UCSD-AML1 (cell line): ENCODE measurements at regions not wholly inside any gene's neighbourhood (a gene's known extent, or its start where the extent isn't known, plus 50 kb on each side); places are given as distances from the start of the nearest gene placed in this dataset.
"Not testable (repeated sequence)": the region's sequence is repeated elsewhere in the genome, so short reads cannot be mapped to it uniquely, and the experiment has no call there.

Experiments
- DNase-seq: peaks from one replicate; lab custom pipeline; 2025; ENCODE audit not compliant: unreplicated experiment; lab: John Stamatoyannopoulos, UW

DNA sequence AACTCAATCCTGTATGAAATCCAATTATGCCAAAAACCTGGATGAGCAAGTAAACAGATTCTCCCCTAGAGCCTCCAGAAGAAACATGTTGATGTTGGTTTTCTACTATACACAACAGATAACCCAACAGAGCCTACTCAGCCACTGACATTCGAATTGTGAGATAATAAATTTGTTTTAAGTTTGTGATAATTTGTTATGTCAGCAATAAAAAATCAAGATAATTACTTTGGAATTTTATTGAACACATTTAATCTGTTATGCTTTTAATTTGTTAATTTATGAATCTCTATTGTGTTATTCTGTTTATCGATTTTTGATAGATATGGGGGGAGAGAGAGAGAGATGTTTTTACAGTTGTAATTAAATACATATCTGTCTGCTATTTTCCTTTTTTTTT lies 1016.1 kb upstream of the PCDH7 start:
- no peak for DNase-seq

DNA sequence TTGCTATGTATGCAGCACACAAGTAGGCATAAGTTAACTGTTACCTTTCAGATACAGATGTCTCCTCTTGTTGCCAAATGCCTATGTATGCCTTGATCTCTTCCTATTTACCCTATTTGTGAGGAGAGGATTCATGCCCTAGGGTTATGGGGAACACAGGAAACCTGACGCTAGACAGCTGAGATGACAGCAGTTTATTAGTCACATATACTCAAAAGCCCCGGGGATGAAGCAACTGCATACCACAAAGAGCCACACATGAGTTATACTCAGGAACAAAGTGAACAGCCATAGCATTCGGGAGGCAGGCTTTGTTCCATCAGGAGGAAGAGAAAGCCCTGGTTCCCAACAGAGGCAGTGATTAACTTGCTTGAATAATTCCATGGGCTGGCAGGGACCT lies 1011.7 kb upstream of the PCDH7 start:
- DNase-seq, result no peak

DNA sequence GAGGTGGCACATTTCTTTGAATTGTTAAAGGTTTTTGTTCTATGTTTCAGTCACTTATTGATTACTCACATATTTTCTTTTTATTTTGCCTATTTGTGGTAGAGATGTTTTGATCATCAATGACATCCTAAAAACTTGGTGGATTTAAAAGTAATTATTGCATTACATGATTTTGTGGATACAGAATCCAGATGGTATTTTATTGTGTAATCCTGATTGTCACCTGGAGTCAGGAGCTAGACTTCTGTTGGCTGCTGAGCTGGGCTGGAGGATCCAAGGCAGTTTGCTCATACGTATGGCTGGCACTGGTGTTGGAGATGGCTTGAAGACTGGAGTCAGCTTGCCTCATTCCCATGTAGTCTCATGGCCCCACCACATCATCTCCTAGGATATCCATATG lies 1009.6 kb upstream of the PCDH7 start:
- no peak for DNase-seq

DNA sequence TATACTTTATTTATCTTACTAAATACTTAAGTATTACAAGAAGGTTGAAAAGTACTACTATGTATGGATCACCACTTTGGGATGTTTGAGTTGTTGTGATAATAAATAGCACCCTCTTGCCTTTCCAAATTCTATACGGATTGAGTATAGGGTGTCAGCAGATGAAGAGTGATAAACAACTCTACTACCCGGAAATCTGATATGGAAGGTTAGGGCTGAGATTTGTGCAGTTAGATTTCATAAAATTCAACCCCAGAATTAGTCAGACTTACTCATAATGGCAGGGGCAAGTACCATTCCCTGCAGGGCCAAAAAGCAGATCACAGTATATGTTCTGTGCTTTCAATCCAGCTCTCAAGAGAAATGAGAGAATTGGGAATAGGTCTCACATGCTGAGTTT lies 1008.9 kb upstream of the PCDH7 start:
- DNase-seq, result no peak

DNA sequence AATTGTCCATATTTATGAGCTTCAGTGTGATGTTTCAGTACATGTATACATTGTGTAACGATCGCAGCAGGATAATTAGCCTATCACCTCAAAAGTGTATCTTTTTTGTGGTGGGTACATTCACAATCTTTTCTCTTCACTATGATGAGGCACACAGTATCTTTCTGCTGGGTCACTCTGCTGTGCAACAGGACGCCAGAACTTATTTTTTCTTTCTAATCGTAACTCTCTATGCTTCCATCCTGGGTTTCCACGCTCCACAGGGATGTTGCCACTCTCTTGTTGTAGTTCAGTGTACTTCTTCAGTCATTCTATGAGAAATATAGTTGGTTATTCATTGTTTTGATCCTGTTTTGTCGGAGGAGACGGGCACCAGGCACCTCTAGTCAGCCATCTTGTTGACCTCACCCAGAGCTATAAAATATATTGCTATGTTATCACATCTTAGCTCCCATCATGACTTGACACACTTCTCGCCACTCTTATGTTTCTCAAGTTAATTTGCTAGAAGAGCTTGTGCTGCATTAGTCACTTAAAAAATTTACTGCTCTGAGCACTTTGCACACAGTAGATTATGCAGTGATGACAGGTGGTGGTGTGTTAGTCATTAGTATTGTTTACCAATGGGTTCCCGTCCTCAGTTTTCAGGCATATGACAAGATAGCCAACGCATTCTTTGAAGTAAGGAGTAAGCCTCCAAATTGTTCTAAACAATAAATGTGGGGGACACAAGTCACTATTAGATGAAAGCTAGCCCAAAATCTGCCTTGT lies 1002.7 kb upstream of the PCDH7 start:
- DNase-seq, result no peak

DNA sequence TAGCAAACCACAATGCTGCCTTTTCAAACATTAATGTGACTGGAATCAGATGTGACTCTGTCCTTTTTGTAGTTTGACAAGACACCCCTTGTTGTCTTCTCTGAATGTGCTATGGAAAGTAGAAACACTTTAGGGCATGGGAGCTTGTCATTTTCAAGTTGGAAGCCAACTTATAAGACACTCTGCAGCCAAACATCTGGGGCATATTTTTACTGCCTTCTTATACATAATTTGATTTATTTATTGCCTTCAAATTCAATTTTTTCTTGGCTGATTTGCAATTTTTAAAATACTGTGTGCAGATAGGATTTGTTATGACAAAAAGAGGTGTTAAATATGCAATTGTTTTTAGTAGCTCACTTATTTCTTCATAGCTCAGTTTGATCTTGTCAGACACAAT lies 1002.0 kb upstream of the PCDH7 start:
- no peak for DNase-seq

DNA sequence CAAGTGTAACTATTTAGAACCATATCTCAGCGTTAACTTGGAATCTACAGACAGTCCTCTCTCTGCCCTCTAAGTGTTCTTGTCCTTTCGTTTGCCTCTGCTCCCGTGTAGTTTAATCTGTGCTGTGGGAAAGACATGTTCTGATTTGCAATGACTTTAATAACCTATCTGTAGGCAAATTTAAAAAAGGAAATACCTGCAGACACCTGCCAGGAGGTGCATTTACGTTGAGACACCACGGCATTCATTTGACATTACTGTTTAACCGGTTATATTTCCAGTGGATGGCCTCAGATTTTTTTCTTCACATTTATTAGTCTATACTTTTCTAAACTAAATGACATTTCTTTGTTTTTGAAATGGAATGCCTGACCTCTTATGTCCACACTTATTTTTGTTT lies 997.9 kb upstream of the PCDH7 start:
- DNase-seq, result no peak

DNA sequence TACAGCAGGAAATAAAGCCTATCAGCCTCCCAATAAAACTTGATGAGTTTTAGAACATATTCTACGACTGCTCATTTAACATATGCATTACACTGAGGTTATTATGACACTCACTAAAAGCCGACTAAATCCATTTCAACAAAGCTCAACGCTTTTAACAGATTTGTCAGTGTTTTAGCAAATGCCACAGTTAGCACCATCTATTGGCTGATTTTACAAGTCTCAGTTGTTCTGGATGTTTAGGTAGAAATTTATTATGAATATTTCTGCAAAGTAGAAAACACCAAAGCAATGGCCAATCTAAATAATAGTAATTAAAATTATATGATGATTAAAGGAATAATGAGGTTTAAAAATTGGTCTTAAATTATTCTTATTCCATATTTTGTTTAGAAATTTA lies 993.2 kb upstream of the PCDH7 start:
- no peak for DNase-seq

DNA sequence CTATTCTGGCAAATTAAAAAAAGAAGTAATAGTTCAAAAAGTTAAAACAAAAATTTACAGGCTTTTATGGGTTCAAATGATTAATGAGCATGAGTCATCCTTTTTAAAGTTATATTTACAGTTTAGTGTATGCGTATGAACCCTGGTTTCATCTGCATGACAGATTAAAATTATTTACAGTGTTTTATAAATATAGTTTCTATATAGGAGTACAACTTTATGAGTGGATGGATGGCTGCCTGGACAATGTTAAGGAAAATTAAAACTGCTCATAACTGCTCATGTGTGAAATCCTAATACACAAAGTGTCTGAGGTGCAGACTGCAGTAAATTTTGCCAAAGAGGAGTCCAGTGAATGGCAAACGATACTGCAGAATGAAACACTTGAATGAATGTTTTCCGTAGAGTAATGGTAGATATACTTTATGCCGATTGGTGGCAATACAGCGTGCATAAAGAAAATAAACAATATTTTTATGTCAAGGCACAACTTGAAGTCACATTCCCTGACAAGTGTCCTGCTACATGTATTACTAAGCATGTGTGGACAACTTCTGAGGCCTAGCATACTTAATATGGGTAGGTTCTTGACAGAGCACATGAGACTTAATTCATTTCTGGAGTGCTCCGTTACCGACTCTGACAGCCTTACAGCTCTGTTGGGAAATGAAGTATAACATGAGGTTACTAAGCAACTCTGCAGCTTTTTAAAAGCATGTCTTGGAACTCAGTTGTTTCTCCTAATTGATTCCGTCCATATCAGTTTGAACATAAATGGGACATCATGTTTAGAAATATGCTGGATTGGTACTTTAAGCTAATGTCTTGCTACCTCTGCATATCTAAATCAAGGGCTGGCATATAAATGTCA lies 985.6 kb upstream of the PCDH7 start:
- no peak for DNase-seq

DNA sequence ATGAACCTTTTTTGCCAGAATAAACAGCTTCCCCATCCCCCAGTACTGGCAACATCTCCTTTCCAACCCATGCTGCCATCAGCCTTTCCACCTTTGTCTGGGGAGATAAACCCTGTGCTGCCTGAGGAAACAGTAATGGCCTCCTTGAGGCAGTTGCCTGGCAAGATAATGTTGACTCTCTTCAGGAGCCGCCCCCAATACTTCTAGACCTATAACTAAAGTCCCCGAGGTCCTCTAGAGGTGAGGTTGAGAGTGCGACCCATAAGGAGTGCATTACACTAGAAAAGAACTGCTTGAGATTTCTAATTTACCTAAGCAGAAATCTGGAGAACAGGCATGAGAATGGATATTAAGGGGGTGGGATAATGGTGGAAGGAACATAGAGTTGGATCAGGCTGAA lies 963.2 kb upstream of the PCDH7 start:
- no peak for DNase-seq

DNA sequence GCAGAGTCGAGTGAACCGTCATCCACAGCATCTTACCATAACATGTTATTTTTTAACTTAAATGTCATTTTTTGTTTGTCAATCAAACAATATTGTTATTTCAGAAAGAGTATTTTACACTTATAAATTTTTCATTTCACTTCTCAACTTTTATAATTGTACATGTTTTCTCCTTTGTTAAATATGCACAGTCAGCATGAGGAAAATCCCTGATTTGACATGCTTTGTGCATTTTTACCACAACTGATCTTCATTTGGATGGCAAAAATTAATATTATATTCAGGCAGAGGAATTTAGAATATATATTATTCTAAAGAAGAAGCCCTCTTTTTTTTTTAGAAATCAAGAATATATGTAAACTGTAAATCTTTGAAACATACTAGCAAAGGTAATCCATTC lies 958.0 kb upstream of the PCDH7 start:
- DNase-seq, result no peak

DNA sequence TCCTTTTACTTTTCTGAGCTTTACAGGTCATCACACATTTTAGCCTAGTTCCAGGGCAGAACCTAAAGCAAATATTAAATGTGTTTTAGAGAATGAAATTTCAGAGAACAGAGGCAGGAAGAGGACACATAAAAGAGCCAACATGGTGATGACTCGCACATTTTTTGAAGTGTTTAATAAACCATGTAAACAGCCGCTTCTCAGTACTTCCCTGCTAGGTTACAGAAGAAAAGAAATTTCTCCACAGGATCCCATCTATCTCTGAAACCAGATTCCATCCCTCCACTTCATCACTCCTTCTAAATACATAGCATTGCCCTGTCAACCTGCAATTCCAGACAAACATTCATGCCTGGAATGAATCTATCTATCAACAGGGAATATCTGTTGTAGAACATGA lies 949.5 kb upstream of the PCDH7 start:
- no peak for DNase-seq

DNA sequence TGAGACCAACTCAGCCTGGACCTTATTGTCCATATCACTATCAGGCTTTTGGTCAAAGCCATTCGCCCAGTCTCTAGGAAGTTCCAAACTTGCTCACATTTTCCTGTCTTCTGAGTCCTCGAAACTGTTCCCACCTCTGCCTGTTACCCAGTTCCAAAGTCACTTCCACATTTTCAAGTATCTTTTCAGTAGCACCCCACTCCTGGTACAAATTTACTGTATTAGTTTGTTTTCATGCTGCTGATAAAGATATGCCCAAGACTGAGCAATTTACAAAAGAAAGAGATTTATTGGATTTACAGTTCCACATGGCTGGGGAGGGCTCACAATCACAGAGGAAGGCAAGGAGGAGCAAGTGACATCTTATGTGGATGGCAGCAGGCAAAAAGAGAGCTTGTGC lies 932.0 kb upstream of the PCDH7 start:
- DNase-seq, result not testable (repeated sequence)

DNA sequence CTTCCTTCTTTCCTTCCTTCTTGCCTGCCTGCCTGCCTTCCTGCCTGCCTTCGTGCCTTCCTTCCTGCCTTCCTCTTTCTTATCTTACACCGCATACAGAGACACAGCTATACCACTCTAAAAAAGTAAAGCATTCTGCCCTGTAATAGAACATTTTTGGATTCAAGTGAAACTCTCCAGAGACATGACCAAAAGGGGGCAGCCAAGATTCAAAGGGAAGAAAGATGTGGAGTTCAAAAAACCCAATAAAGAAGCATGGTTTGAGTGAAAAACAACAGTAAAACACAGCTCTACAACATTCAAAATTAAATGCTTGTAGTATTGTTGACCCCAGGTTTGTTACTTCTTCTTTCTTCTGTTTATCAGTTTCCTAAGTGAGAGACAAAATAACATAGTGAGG lies 914.9 kb upstream of the PCDH7 start:
- DNase-seq, result no peak

DNA sequence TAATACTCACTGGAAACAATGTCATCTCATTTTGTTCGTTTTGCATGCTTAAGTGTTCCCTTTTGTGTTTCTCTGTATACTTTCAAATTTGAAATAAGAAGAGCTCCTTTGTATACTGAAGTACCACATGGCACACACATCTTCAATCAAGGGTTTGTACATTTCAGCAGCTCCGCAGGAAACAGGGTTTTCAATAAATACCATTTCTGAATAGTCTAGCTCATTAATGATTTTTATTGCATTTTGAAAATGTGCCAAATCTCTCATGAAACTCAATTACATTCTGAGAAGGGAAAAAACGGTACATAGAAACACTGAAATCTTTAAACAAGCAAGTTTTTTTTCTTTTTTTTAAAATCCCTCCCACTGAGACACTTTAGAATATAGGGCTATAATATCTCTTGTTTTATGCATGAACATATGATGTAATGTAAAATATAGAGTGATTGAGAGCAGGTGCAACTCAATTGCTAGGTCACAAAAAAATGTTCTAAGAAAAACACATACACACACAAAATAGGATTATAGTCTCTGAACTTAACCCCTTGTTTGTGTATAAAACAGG lies 914.2 kb upstream of the PCDH7 start:
- no peak for DNase-seq

DNA sequence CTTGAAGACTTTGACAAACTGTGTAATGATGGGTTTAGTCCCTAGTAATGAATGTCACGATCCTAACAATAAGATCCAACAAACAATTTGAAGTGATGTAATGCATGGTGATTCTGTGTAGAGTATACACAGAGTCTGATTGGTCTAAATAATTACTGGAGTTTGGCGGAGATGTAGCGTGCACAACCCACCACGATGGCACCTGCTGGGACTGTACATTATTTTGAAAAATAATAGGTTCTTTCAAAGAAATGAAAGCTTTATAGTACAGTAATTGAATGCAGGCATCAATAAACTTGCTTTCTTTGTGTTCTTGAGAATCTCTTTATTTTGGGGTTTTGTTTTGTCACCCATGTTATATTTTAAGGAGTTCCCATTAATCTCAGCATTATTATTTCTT lies 902.2 kb upstream of the PCDH7 start:
- no peak for DNase-seq

DNA sequence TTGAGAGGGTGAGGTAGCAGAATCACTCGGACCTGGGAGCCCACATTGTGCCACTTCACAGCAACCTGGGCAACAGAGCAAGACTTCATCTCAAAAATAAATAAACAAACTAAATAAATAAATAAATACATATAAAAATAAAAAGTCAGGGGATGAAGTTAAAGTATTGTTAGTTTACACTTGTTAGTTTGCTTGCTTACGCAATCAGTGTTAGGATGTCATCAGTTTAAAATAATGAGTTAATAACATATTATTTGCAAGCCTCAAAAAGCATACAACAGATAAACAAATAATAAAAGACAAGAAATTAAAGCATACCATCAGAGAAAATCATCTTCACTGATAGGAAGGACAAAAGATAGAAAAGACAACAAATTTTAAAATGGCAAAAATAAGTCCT lies 891.1 kb upstream of the PCDH7 start:
- DNase-seq, result no peak

DNA sequence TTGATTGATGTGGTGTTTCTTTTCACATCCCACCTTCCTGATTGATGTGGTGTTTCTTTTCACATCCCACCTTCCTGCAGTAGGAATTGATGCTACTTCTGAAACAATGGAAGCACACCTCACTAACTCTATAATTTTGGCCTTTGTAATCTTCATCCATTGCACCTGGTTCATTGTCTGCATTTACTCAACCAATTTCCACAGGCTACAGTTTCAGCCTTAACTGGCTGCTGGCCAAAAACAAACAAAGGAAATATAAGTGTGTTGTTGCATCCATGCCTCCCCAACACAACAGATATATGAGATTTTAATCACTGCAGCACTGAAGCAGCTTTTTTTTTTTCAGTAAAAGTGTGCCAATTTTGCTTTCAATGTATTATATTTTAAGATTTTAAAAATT lies 867.6 kb upstream of the PCDH7 start:
- no peak for DNase-seq

DNA sequence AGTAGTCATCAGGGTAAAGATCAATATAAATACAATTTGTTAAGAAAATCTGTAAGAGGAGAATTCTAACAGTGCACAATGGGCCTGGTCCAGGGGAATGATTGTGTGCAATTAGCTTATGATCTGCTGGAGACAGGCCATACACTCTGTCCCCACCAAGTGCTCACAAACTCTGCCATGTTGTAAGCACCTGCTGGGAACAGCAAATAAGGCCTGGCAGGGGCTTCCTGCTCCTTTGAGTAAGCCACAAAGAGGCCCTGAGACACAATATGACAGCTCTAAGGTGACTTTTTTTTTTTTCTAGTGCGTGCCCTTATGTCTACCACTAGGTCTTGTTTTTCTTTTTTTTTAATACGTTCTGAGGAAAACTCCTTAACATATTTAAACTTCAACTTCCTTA lies 866.3 kb upstream of the PCDH7 start:
- no peak for DNase-seq

DNA sequence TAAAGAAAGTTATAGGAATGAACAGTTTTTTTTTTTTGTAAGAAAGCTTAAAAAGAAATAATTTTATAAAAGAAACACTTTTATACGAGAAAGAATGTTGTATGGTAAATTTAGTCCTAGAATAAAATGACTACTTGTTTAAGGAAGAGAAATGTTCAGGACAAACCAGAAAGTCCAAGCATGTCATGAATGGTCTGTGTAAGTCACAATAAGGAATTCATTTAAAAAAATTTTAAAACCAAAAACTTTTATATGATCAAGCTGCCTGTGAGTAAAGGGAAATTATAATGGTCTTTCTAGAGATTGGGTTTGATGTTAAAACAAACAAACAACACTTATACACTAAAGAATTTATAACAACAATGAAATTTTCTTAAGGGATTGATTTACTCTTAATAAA lies 858.9 kb upstream of the PCDH7 start:
- DNase-seq, result no peak

DNA sequence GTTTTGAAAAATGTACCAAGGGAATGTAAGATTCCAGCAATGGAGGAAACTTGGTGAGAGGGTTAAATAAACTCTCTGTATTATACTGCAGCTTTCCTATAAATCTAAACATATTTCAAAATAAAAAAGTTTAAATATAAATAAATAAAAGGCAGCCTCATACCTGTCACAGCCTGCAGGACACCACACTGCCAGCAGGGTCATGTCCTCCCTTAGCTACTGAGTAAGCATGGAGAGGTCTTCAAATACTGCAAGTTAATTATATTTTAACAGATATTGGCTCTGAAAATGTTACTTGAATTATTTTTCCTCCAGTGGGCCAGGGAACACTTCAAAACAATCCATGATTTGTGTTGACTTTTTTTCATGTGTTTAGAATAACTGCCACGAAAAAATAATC lies 852.8 kb upstream of the PCDH7 start:
- no peak for DNase-seq

DNA sequence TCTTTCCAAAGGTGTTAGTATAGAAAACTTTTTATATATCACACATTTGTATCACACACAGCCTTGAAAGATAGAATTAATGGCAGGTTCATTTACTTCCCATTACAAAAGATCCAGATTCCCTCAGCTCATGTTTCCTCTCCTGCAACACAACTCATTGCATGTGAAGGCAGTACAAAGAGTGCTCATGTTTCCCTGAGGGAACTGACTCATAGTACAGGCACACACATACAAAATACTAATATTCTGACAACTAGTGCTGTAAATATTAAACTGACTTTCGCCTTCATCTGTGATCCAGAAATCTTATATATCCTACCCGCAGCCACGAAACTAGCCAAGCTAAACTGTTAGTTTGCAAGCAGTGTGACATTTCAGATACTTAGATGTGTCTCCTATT lies 819.8 kb upstream of the PCDH7 start:
- no peak for DNase-seq
